Posterior vena cava (tissue), 2 donors: ENCODE measurements at regions not wholly inside any gene's neighbourhood (a gene's known extent, or its start where the extent isn't known, plus 50 kb on each side); places are given as distances from the start of the nearest gene placed in this dataset.

Experiments used
- DNase-seq: peaks from one replicate; pipeline ENCODE4 v3.0.0-alpha.2; 2020; ENCODE audit warnings: low spot score
- intact Hi-C, 2 donors: fragments of 100-400 bp; cut with DNase I; formaldehyde crosslinking; loops; one replicate each; pipeline versions ENCODE4 v1.14.1 to v1.14.2; 2022 to 2023
- donor health status: DM: yes; HTN: yes; CAD: no.
- donor health status: DM: yes; HTN: yes; CAD: no.

GRCh38 chr6:92072387-92072786 is 1347.0 kb downstream of the EPHA7 start:
- no peak for DNase-seq
- intact Hi-C loops: no loop called here

- intact Hi-C loops: no loop called here
Measured at GRCh38 chr6:92069781-92070180, 1349.6 kb downstream of the EPHA7 start.

GRCh38 chr6:92052513-92052912 is 1366.8 kb downstream of the EPHA7 start:
- DNase-seq: no peak
- intact Hi-C loops: no loop called here

More at GRCh38 chr6:92069781-92070180, 1349.6 kb downstream of the EPHA7 start:
- DNase-seq: no peak

GRCh38 chr6:92050216-92050615 is 1369.1 kb downstream of the EPHA7 start:
- intact Hi-C loops: no loop called here
- no peak for DNase-seq

GRCh38 chr6:92047860-92048259 is 1371.5 kb downstream of the EPHA7 start:
- DNase-seq: no peak
- intact Hi-C loops: loop anchor here in 1 of 2 donors (2.0 kb wide), 1 partner anchor 27 kb away; no protein-coding TSS in a partner anchor

- intact Hi-C loops: no loop called here
- no peak for DNase-seq
Measured at GRCh38 chr6:92047152-92047850, 1372.1 kb downstream of the EPHA7 start.

GRCh38 chr6:92044312-92044711 is 1375.0 kb downstream of the EPHA7 start:
- DNase-seq: no peak
- intact Hi-C loops: no loop called here

- intact Hi-C loops: no loop called here
- DNase-seq: no peak
Measured at GRCh38 chr6:92043777-92044176, 1375.6 kb downstream of the EPHA7 start.

- intact Hi-C loops: no loop called here
- DNase-seq: no peak
Measured at GRCh38 chr6:92026878-92027277, 1392.5 kb downstream of the EPHA7 start.

GRCh38 chr6:92024881-92025280 is 1394.5 kb downstream of the EPHA7 start:
- intact Hi-C loops: no loop called here
- DNase-seq: no peak

GRCh38 chr6:92024110-92024509 is 1395.2 kb downstream of the EPHA7 start:
- no peak for DNase-seq
- intact Hi-C loops: no loop called here

GRCh38 chr6:92023410-92023966 is 1395.9 kb downstream of the EPHA7 start:
- no peak for DNase-seq
- intact Hi-C loops: no loop called here

- intact Hi-C loops: no loop called here
- peak; percentile 74 for DNase-seq
Measured at GRCh38 chr6:92011681-92012245, 1407.6 kb downstream of the EPHA7 start.

GRCh38 chr6:92008757-92009502 is 1410.4 kb downstream of the EPHA7 start:
- no peak for DNase-seq
- intact Hi-C loops: no loop called here

- intact Hi-C loops: no loop called here
Measured at GRCh38 chr6:92000112-92000511, 1413.2 kb upstream of the MAP3K7 start.

GRCh38 chr6:91994787-91995186 is 1407.9 kb upstream of the MAP3K7 start:
- DNase-seq: no peak
- intact Hi-C loops: no loop called here

More at GRCh38 chr6:92000112-92000511, 1413.2 kb upstream of the MAP3K7 start:
- no peak for DNase-seq

- DNase-seq: no peak
- intact Hi-C loops: no loop called here
Measured at GRCh38 chr6:91982559-91982958, 1395.7 kb upstream of the MAP3K7 start.

- DNase-seq: no peak
- intact Hi-C loops: no loop called here
Measured at GRCh38 chr6:91976797-91977196, 1389.9 kb upstream of the MAP3K7 start.

GRCh38 chr6:91970700-91971099 is 1383.8 kb upstream of the MAP3K7 start:
- intact Hi-C loops: no loop called here
- DNase-seq: no peak

- intact Hi-C loops: no loop called here
- no peak for DNase-seq
Measured at GRCh38 chr6:91965872-91966271, 1379.0 kb upstream of the MAP3K7 start.
